Ovary (tissue), 3 donors: ENCODE measurements at regions not wholly inside any gene's neighbourhood (a gene's known extent, or its start where the extent isn't known, plus 50 kb on each side); places are given as distances from the start of the nearest gene placed in this dataset.

Experiments
- CTCF ChIP-seq, 3 donors: fragments of 450-650 bp in 2 of 3; fragments of 200-600 bp in 1 of 3; IDR thresholded peaks; one replicate each; pipeline versions ENCODE4 v1.5.1 to v1.8.0; 2016 to 2022; ENCODE audit warnings: antibody characterized with exemption in 3 of 3, mild to moderate bottlenecking in 1 of 3
- POLR2A ChIP-seq: fragments of 450-650 bp; IDR thresholded peaks from one replicate; pipeline ENCODE4 v1.6.1; 2017; ENCODE audit warnings: antibody characterized with exemption, mild to moderate bottlenecking, moderate library complexity
- donor health status: DM: no; HTN: no; CAD: no.

DNA sequence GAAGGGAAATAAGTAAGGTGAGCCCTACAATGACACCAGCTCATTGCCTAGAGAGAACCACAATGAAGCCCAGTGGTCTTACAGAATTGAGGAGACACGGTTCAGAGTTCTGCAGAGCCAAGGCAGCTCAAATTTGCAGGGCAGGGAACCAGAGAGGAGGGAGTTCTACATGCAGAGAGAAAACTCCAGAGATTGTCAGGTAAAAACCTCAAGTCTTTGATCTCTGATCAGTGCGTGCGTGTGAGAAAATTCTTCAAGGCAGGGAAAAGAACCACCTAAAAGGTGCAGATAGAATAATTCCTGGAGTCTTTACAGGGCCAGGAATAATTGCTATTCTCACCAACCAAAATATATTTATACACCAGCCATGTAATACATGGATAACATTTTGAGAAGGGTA is 88.0 kb upstream of the SNRK start:
- TF ChIP-seq CTCF (IDR thresholded peaks at IDR 0.05) (no peak), POLR2A (no peak)
